ENCODE measurements at regions not wholly inside any gene's neighbourhood (a gene's known extent, or its start where the extent isn't known, plus 50 kb on each side); places are given as distances from the start of the nearest gene placed in this dataset.

DNA sequence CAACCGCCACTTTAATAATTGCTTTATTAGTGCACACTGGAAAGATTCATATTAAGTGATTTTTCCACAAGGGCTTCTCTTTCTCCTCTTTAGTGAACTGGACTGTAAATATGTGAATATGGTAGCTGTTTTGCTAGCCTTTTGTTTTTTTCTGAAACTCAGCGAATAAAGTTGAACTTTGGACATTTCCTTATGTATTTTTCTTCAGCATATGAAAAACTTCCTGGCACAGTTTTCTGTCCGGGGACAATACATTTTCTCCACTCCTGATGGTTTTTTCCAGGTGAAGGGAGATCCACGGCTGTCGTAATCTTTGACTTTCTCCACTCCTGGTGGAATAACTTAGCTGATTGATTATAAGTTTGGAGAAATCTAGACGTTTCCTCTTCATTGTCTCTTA is 457.4 kb upstream of the FAT1 start:
- DNase-seq (ENCODE audit: low spot score): no peak

DNA sequence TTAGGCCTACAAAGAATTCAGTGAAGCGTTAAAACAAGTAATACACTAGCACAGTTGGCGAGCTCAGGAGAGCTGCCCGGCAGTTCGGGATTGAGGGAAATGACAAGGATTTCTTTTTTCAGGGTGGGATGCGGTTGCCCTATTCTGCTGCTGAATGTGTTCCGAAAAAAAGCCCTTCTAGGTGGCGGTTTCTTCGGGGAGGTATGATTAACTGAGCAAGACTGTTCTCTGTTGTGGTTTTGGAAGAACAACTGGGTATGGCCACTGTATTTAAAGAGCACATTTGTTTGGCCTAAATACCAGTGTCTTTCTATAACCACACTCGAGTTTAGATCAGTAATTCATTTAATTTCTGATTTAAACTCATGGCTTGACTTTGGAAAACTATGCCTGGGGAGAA is 459.7 kb upstream of the FAT1 start:
- peak; percentile 19 for DNase-seq (ENCODE audit: low spot score)

DNA sequence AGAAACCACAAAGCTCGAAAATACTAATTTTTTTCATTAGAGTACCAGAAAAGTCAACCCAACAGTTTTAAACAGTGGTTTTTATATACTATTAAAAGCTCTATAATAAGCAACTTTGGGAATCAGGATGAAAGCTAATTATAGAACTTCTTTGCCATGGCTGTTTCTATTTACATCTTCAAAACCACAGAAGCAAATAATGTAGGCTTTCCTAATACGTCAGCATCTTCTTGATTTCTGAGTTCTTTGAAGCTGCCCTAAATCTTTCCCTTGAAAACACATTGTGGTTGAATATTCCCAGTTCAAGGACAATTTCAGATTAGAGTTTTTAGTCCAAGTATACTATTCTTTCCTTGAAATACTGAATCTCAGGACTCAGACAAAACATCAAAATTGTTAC is 460.2 kb upstream of the FAT1 start:
- DNase-seq (ENCODE audit: low spot score): no peak

DNA sequence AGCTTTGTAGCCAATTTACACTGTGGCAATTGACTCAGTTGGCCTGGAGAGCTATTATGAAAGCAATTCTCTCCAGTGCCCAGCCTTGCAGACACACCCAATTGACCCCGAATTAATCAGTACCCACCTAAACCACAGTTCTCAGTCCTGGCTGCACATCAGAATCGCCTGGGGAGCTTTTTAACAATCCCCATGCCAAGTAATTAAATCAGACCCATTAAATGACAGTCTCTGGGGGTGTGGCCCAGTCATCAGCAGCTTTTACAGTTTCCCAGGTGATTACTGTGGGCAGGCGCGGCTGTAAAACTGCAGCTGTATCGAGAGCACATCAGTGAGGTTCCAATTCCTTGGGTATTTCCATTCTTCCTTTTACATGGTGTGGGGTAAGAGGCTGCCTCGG is 460.9 kb upstream of the FAT1 start:
- DNase-seq (ENCODE audit: low spot score): no peak

DNA sequence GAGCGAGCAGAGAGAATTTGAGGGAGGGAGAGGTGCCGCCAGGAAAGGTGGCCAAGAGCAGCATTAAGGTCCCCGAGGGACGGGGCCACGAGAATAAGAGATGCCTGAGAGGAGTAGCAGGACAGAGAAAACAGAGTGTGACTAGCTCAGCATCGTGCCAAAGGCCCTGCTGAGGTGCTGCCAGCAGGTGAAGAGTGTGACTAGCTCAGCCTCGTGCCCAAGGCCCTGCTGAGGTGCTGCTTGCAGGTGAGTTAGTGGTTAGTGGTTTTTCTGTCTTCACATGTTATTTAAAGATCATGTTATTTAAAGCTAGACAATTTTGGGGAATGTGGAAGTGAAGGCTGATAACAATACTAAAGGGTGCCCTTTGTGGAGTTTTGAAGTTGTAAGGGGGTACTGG is 464.5 kb upstream of the FAT1 start:
- no peak for DNase-seq (ENCODE audit: low spot score)

DNA sequence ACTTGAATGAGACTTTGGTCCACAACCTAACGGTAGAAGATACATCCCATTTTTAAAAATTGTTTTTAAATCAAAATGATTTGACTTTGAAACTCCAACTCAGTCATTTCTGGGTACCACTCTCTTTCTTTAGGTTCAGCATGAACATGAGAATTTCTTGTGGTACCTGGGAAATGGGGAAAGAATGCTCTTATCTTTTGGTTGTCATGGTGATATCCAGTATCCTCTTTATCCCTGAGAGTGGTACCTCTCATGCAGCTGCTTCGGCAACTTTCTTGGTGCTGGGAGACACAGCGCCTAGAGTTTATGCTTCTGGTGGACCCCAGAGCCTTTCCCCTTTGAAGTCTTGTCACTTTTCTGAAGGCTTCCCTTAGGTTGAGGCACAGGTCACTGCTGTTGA is 465.1 kb upstream of the FAT1 start:
- no peak for DNase-seq (ENCODE audit: low spot score)

DNA sequence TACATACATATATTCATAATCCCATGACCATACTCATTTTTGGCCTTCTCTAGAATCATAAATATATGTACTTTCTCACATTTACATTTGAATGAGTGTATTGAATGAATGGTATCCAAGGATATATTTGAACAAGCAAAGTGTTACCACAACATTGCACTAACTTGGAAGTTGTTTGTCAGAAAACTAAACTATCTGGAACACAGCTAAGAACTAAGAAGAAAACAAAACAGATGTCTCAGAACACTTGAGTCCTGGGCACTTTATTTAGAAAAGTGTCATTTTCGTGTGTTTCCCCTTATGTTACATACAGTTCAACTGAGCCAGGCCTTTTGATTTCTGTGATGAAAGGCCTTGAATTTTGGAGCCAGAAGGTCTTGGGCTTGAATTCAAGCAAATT is 466.7 kb upstream of the FAT1 start:
- DNase-seq (ENCODE audit: low spot score): no peak

DNA sequence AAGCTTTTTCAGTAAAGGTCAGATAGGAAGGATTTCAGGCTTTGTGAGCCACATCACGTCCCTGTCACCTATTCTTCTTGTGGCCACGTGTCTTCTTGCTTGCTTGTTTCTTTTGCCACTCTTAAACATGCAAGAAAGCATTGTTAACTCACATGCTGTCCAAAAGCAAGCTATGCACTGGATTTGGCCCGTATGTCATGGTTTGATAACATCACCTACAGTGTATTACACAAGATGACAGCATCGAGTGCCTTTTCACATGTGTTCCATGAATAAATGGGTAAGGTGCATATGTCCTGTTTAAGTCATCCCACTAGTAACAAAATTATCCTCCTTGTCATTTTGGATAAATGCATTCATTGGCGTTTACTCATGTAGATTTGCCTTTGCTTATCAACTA is 468.0 kb upstream of the FAT1 start:
- DNase-seq (ENCODE audit: low spot score): no peak

DNA sequence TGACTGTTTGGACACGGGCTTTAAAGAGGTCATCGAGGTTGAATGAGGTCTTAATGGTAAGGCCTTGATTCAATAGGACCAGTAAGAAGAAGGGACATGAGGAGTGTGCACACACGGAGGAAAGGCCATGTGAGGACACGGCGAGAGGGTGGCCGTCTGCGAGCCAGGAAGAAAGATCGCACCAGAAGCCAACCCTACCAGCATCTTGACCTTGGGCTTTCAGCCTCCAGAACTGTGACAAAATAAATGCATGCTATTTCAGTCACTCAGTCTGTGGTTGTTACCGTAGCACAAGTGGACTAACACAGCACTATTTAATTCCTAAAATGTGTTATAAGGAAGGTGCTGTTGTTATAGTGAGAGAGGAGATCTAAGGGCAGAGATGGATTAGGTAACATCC is 468.6 kb upstream of the FAT1 start:
- DNase-seq (ENCODE audit: low spot score): no peak

DNA sequence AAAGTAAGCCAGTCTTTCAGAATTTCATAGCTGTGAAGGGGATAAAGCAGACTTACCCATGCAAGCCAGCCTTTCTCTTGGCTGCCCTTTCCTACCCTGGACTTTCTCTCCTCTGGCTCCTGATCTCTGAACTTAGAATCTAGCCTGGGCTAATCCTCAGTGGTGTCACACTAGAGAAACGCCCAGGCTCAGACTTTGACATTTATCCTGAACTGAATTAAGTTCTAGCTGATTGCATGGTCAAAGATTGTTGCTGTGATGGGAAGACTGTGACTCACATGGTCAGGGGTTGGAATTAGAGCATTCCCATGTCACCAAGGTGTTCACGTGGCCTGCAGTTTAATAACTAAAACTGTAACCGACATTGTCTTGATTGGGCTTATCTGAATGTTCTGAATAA is 469.5 kb upstream of the FAT1 start:
- DNase-seq (ENCODE audit: low spot score): no peak

DNA sequence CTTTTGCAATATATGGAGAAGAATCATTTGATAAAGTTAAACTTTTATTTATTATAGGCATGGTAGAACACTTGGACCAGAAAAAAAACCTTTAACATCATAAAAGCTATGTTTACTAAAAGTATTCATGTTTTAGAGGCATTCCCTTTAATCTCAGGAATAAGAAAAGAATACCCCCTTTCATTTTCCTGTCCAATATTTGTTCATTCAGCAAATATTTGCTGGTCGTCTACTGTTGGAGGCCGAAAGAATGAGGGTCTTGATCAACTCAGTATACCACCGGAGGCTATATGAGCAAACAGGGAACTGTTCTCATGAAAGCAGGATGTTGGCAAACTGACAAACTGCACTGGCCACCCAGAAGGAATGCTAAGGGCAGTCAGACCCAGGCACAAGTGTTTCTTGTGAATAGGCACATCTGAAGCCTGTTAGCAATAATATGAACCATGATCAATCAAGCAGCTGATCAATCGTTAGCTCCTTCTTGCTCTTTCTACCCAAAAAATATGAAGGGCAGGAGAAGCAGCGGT is 480.8 kb upstream of the FAT1 start:
- DNase-seq (ENCODE audit: low spot score): no peak

DNA sequence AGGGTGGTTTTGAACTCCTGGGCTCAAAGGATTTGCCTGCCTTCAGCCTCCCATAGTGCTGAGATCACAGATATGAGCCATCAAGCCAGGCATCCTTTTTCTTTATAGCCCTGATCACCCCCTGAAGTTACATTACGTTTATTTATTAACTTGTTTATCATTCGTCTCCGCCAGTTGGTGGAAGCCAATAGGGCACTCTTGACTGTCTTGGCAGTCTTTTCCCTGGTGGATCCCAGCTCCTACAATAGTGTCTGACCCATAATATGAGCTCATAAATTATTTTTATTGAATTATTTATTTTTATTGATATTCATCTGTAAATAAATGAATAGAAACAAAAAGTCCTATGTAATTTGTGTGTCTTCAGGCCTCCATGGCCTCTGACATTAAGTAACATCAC is 484.3 kb upstream of the FAT1 start:
- DNase-seq (ENCODE audit: low spot score): no peak

DNA sequence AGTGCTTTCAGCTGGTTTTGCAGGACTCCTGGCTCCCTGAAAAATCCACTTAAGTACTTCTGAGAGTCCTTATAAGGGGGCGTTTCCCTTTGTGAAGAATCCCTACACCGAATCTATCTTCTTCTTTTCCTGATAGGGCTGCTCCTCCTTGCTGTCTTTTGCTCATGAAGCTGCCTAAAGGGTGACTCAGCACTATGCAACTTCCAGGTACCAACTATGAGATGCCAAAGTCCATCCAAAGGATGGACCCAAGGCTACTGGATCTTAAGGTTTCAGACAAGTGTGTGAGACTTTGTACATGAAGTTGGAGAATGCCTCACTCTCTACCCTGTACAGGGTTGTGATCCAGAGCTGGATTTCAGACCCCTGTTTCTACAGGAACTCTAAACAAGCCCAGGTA is 485.0 kb upstream of the FAT1 start:
- no peak for DNase-seq (ENCODE audit: low spot score)

DNA sequence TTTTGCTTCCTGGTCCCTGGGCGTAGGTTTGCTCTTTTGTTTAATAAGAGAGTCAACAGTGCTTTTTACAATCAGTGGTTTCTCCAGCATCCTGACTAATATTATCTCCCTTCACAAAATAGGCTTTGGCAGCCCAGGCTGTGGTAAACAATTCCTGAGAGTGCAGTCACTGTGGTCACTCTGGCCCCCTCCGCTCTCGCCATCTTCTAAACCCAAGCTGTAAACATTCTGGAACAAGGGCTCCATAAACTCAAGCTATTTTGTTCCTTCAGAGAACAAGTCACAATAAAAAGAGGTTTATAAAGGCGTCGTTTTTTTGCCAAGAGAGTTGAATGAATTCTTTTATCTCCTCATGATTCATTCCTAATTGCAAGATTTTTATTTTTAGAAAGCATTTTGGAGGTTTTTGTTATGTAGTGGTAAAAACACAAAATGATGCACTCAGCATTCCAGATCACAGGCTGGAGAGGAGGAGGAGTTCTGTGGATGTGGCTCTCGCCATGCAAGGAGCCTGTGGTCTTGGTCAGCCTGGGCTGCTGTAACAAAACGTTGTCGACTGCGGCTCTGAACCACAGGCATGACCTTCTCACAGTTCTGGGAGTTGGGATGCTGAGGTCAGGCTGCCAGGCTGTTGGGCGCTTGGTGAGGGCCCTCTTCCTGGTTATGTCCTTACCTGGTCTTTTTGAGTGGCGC is 486.4 kb upstream of the FAT1 start:
- peak; percentile 80 for DNase-seq (ENCODE audit: low spot score)

DNA sequence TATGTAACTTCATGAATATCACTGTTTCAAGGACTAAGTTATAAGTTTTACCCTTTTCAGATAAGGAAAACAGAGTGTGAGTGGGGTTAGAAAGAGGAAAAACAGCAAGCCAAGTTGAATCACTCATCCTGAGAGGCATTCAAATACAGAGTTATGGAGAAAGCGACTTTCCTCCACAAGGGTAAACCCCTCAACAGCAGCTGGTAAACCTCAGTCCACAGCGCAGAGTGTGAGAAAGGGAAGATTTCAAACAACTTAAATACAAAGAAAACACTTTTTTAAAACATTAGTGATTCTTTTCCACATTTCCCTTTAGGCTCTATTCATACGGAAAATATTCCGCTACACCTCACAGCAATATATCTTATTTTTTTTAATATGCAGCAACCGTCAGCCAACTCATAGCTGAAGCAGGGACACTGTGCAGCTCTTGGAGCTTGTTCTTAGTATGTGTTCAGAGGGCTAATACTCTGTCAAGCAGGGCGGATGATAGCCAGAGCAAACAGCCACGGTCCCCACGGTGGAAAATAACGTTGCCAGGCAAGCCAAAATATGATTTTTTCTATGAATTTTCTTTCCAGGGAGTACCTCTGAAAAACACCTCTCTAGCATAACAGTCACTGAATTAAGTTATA is 488.9 kb upstream of the FAT1 start:
- no peak for DNase-seq (ENCODE audit: low spot score)

DNA sequence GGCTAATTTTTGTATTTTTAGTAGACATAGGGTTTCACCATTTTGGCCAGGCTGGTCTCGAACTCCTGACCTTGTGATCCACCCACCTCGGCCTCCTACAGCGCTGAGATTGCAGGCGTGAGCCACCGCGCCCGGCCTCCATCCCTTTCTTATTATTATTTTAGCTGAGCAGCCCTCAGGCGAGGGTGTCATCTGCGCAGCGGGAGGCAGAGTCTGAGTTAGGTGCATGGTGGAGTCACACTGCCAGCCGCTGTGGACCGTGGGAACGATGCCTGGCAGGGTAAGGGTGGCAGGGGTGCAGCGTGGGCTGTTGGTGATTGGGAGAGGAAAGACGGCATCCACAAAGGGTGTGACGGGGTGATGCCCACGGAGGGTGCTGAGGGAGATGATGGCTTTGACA is 491.8 kb upstream of the FAT1 start:
- DNase-seq (ENCODE audit: low spot score): no peak

DNA sequence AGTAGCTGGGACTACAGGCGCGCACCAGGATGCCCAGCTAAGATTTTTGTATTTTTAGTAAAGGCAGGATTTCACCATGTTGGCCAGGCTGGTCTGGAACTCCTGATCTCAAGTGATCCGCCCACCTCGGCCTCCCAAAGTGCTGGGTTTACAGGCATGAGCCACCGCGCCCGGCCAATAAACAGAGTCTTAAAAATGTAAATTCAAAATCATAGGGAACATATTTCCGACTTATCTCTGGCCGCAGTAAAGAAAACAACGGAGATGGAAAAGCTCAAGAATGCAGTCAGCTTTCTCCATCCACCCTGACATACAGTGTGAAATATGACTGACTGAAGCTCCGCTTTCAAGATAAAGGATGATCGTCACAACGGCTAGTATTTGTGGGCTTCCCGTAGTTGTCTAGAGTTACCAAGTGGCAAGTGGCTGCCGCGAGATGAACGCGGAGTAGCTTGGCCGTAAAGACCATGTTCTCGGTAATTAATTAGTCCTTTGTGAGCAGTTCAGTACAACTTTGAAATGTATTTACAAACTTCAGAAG is 495.1 kb upstream of the FAT1 start:
- DNase-seq (ENCODE audit: low spot score): no peak

DNA sequence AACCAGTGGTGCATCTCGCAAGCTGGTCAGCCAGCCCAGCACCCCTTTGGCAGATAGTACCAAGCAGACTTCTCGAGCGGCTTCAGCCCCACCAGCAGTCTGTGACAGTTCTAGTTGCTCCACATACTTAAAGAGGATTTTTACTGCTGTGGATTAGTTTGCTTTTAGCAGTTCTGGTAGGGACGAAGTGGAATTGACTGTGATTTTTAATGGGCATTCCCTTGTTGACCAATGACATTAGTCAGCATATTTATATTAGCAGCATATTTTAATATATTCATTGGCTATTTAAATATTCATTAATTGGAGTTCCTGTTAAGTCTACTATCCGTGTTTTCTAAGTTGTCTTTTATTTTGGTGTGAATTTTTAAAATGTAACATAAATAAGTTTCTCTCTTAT is 500.9 kb upstream of the FAT1 start:
- no peak for DNase-seq (ENCODE audit: low spot score)

DNA sequence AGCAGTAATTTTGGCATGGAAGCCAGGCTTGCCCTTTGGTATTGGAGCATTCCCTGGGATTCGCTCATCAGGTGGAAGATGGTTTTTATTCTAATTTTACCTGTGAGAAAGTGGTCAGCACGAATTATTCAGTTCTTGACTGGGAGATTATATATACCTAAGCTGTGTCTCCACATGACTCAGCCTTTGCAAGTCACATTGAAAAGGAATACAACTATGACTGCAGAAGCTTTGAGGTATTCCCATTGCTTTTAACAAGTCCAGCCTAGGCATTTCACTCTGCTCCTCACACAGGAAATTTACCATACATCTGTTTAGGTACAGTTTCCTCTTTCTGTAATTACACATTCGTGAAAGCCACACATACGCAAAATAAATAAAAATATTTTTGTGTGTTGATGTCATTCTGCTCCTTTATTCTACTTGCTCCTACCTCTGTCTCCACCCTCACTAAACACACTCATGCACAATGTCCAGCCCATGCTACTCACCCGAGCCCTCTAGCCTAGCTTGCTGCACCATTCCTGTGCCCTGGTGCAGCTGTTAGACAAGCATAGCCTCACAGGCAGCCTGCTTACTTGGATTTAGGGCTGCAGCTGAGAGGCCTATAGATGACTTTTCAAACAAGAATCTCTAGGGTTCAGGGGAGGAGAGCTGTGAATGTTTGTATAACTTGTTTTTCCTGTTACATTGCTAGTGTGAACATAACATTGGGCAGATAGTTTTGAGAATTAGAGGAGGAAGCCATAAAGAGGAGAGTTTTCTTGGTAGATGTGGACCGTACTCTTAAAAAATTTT is 504.4 kb upstream of the FAT1 start:
- no peak for DNase-seq (ENCODE audit: low spot score)

DNA sequence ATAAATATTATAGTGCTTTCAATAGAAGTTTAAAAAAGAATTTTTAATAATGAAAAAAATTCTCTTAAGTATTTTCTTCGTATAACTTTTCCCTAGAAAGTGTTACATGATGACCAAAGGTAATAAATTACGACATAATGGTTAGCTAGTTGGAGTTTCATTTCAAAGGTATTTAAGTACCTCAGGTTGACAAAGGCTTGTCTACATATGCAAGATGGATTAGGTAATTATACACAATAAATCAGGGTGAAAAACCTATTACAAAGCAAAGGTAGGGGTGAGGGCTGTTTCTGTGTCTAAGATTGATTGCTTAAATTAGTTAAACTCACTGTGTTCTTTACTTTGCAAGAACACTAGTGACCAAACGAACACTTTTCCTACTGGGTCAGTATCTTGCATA is 508.5 kb upstream of the FAT1 start:
- DNase-seq (ENCODE audit: low spot score): no peak

DNA sequence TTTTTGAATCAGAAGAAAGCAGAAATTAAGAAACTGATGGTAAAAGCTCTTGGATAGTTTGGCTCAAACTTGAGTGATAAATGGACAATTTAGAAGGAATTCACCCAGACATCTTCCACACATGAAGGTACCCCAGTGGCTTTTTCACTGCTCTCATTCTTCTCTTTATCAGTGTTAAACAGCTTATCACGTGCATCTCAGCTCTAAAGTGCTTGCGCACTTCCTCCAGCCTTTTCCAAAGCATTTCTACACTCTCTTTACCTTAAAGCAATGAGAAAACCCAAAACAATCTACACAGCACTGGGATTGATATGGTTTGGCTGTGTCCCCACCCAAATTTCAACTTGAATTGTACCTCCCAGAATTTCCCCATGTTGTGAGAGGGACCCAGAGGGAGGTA is 509.1 kb upstream of the FAT1 start:
- DNase-seq (ENCODE audit: low spot score): no peak

DNA sequence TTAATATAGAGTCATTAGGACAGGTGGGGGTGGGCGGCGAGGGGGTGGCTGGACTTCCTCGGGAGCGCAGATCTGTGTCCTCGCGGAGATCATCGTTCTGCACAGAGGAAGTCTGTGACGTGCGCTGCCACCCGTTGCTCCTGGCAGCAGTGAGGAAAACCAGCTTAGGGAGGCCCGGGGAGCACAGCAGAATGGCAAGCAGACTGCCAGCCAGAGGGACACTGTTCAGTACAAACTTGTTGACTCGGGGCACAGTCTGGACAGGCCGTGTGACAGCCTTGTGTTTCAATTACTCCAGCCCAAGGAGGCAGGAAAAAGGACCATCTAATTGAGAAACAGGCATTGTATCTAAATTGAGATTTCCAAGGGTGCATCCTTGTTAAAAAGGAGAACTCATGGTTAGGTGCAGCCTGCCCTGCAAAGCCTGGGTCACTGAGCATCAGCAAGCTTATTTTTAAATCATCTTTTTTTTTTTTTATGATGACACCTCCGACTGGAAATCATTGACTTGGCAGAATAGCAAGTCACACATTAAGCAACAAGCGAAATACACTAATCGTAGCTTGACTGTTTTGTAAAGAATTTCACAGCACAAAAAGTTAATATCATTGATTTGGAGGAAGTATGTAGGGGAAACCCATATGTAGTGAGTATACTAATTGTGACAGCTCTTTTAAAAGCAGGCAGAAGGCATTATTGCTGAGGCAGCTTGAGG is 512.0 kb upstream of the FAT1 start:
- DNase-seq (ENCODE audit: low spot score): no peak

Measured in A172 (cell line).